NCI-H2029 (cell line): ENCODE measurements at regions not wholly inside any gene's neighbourhood (a gene's known extent, or its start where the extent isn't known, plus 50 kb on each side); places are given as distances from the start of the nearest gene placed in this dataset.

Experiments
- DNase-seq: peaks from one replicate; lab custom pipeline; 2025; lab: John Stamatoyannopoulos, UW

DNA sequence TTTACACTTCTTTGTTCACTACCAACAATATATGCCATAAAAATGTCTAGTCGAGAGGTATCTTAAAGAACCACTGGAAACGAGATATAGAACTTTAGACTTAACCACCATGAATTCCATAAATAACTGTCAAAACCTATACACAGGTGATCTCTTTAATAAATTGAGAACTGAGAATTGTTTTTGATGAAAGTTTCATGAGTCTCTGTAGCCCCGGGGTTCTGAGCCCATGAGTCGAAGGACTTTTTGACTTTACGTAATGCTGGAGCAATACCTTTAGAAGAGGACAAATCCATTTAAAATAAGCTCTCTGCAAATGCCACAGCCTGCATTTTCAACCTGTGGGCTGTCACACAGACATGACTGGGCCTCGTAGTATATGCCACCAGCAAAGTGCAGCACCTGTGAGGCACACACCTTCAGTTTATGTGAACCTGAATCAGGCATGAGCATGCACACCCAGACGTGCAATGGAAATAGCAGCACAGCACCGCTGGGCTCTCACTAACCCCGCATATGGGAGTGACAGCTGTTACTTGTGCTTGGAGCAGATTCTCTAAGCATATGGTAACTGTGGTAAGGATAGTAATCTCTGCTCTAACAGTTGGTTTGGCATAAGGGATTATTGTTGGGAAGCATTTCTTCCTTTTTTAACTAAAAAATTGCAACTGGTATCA is 383.2 kb downstream of the SOCS6 start:
- no peak for DNase-seq

DNA sequence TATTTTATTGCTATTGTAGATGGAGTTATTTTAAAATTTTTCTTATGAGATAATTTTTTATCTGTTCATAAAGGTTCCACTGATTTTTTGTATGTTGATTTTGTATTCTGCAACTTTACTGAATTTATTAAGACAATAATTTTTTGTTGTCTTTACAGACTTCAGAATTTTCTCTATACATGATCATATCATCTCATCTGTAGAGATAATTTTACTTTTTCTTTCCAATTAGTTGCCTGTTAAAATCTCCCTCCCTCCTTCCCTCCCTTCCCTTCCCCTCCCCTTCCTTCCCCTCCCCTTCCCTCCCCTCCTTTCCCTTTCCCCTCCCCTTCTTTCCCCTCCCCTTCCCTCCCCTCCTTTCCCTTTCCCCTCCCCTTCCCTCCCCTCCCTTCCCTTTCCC is 378.1 kb downstream of the SOCS6 start:
- DNase-seq: no peak

DNA sequence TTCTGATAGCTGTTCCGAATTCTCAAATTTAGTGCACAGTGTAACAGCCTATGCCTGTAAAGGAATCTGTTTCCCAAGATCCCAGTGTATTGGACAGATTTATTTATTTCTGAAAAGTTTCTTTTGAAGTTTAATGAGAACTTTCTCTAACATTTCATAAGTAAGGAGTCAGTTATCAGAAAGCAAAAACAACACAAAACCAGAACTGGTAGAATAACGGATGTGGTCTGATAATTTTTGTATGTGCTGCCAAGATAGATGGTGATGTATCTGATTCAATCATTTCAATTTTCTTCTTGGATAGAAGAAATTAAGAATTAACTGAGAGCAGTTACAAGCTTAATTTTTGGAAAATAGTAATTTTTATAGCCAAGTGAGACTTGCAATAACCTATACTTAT is 374.3 kb downstream of the SOCS6 start:
- DNase-seq: no peak

DNA sequence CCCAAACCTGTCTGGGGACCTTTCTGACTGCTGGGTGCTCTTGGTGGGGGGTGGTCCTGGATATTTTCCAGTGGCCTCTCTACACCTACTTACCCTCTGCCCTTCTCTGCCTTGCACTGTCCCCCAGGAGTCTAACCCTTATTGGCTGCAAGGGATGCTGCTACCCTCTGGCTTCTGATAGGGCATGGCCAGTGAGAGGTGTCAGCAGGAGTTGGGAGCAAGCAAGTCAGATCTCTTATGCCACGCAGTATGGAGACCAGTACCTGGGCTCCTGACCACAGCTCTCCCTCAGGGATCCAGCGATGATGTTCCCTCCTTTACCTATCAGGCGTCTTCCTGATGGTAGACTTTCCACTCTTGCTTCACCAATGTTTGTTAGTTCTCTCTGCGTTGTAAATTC is 373.7 kb downstream of the SOCS6 start:
- DNase-seq: no peak

DNA sequence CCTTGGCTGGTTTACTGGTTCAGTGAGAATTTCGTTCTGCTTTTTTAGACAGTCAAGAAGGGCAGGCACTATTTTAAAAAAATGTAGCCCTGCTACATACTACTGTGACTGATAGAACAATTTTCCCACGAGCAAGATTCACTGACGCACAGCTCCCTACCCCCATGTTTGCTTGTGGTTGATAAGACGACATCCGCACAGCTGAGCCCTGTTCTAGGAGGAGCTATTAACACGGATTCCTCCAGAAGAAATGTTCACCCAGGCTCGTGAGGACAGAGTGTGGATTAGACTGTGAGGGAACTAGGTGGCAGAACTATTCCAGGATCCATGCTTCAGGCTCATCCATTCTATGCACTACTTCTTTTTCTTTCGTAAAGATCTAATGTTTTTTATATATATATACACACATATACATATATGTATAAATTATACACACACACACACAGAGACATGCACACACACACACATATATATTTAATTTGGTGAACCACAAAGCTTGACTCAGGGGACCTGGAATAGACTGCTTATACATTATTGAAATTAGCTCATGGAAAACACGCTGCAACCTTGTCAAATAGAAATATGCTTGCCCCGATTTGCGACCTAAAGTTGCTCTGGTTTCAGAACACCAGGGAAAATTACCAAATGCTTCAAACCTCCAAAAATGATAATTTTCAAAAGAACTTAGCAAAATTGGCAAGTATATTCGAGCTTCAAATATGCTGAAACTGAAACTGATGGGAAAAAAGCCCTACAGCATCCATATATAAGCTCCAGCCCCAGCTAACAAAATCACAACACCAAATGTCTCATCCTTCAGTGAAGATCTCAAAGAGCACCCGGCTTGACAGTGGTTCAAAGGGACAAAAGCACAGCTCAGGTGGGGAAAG is 370.4 kb downstream of the SOCS6 start:
- no peak for DNase-seq

DNA sequence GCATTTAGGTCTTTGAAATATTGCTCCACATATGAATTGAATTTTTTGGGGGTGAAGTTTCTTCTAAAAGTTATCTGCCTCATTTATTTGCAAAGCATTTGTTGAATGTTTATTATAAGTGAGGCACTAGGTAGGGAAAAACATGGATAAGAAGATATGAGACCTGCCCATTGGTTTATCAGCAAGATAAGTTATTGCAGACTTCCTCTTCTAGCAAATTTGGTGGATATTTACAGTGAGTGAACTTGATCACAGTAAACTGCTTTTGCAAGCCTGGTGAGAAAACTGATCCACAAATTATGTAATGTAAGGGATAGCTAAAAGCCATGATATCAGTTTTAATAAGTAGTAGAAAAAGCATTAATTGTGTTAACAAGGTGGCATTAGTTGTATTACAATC is 364.8 kb downstream of the SOCS6 start:
- DNase-seq: no peak

DNA sequence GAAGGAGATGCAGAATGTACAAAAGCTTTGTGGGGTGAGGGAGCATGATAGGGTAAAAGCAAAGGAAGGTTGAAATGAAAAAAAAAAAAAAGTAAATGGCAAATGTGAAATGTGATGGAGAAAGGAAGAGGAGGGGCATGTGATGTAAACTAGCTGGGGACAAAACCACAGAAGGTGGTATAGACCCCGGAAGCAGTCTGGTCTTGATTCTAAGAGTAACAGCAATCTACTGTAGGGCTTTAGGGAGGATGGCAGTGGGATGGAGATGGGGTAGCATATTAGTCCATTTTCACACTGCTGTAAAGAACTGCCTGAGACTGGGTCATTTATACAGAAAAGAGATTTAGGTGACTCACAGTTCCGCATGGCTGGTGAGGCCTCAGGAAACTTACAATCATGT is 362.0 kb downstream of the SOCS6 start:
- no peak for DNase-seq

DNA sequence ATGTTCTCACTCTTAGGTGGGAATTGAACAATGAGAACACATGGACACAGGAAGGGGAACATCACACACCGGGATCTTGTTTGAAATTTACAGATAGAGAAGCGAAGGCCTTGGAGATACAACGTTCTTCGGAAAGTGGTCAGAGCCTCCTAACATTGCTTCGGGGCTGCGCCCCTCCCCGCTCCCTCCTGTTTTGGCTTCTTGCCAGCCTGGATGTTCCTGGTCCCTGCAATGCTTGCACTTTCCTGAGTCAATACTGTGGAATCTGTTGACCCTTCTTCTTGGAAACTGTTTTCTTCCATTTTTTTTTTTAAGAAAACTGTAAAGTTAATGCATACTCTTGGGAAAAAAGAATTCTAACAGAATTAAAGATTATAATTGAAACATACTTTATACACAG is 360.8 kb downstream of the SOCS6 start:
- no peak for DNase-seq

DNA sequence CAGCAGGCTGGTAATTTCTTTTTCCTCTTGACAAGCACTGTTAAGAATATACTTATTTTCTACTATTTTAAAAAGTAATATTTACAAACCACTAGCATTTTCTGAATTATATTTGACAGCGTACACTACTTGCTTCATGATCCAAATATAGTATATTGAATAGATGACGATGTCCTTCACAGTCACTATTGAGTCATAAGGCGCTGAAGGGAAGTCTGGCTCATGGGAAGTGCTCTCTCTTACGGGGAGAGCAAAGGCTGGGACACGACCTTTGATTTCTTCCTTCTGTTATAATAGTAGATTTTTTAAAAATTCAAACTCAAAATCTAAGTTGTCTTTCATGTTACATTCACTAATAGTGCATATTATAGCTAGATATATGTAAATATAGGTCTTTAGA is 357.1 kb downstream of the SOCS6 start:
- no peak for DNase-seq

DNA sequence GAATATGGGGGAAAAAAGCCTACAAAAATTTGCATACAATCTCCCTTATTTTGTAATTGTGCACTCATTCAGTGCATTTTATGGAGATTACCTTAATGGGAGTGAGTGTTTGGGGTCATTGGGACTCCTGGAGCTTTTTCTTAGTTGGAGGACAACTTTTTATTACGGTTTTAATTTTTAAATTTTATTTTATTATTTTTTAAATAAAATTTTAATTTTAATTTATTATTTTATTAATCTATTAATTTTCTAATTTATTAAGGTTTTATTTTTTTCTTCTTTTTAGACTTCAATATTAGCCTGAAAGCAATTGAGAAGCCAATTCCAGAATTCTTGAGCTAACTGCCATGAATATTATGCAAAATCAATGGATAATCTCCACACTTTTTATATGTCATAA is 355.0 kb downstream of the SOCS6 start:
- DNase-seq: no peak

DNA sequence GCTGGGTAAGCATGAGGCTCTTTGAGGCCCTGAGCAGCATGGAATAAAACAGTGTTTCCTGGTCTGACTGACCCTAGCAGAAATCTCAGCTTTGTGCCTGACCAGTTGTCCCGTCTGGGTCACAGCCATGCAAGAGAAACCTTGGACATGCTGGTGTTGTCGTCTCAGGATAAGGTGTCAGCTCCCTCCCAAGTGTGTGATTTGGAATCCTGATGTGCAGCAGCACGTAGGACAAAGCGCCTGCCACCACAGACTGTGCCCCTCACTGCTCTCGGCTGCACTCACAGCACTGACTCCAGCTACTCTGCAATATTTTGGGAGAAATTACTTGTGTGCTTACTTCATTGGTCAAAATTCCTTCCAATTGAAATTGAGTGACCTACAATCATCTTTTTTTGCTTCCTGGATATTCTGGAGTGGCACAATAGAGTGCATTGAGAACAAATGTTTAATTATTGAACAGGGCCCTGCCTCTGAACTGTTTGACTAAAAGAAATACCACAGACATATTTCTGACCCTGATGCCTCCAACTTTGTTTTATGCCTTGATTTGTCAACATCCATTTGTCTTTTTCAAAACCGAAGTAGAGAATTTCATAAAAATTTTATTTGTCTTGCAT is 352.4 kb downstream of the SOCS6 start:
- DNase-seq: no peak

DNA sequence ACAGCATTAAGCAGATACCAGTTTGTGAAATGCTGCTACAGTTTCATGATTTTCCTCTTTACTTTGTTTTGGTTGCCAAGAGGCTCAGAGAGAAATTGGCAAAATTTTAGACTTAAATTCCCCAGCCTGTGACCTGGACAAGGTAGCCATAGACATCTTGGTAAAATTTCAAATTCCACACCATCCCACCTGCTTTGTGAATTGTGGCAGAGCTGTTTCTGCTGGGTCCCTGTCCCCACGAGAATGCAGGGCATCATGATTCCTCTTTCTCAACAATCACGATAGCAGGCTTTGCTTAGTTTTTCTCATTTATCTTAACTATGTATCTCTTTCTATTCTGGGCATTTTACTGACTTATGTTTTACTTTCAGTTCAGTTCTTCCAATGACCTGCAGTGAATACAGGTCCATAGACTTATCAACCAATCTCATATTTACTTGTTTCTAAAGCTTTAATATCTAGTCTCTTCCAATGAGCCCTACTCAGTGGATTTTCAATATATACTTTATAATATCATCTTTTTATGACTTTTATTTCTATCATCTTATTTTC is 351.6 kb downstream of the SOCS6 start:
- DNase-seq: no peak

DNA sequence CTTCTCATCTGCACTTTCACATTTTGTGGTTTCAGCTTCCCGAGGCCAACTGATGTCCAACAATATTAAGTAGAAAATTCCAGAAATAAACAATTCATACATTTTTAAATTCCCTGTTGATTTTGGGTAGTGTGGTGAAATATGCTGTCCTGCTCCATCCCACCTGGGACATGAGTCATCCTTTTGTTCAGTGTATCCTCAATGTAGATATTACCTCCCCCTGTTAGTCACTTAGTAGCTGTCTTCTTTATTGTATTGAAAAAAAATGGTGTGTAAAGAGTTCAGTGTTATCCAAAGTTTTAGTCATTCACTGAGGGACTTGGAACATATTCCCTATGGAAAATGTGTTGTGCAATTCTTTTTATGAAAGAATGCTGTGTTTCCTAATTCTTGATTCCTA is 348.1 kb downstream of the SOCS6 start:
- DNase-seq: no peak

DNA sequence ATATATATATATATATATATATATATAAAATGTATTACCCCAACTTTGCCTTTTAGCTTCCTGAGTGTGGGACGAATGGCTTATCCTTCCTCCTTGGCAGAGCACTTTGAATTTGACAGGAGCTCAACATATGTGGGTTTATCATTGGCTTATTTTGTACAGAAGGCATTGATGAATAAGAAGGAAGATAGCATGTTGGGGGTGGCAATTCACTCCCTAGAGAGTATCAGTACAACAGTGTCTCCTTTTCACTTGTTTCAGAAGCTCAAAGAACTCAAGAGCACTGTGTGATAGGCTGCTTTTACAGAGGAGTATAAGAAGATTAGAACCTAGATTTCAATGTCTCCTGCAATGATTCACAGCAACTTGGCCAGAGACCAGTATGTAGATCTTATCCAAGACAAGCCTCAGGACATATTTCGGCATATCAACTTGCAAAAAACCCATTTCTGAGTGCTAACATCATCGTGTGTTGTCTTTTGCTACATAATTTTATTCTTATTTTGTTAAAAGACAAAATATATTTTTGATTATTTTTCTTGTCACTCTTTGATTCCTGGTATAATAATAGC is 345.8 kb downstream of the SOCS6 start:
- DNase-seq: no peak

DNA sequence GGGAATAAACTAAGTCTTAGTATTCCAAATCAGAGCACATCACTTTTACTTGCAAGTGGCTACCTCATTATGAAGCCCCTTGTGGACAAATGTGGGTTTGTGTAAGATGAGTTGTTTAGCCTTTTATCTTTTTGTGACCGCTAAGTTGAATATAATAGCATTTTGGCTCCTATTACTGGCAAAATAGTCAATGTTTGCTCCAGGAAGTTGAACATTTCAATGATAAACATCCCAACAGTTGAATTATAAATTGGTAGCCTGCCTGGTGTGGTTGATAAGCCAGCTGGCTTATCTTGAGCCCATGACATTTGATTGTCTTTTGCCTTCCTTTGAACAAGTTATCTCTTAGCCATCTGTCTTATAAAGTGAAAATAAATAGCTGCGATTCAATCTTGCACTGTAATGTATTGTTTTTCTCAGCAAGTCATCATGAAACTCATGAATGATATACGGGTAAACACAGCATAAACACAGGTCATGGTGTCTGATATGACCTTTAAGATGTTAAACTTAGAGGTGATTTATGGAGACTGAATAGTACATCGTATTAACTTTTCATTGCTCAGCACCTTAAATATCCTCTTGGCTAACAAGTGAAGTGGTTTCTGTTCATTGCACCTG is 338.4 kb downstream of the SOCS6 start:
- no peak for DNase-seq

DNA sequence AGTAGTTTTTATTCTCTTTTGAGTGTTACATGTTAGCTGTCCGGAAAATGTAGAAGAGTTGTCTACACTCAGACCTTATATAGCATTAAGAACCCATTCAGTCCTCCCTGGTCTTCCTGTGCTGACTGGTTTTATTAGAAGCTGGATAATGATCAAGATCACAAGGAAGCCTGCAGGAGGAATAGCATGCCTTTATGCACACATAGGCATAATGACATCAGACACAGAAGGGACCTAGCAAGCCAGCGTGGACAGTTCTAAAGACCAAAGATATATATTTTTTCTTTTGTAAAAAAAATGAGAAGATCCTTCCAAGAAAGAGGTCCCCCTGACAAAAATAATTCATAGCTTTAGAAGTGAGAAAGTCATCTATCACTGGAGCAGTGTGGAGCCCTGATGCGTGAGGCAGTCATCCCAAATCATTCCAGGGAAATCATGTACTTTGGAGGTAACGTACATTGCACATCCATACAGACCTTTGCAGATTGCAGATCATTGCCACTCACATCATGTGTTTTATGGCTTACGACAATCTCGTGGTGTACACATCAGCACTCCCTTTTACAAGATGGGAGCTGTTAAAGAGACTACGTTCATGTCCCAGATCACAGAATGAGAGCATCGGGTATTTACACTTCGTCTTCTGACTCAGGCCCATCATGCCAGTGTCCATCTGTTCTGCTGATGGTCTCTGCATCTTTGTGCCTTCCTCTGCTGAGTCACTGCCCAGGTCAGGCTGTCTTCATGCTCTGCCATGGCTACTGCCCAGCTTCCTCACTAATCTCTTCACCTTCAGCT is 334.0 kb downstream of the SOCS6 start:
- no peak for DNase-seq

DNA sequence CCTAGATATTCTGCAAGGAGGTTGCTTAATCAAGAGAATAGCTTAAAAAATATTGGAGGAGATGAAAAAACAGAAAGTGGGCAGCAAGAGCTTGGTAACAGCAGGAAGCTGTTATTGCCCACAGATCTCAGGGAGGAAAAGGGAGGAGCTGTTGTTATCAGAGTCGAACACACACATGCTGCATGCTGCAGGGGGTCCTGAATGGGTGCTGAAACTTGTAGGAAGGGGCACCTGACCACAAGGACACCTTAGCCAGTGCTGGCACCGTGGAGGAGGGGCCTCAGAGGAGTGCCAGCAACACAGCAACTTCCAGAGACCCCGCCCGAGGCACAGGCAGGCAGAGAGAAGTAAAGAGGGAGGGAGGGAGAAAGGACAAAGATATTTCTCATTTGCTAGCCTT is 332.9 kb downstream of the SOCS6 start:
- no peak for DNase-seq

DNA sequence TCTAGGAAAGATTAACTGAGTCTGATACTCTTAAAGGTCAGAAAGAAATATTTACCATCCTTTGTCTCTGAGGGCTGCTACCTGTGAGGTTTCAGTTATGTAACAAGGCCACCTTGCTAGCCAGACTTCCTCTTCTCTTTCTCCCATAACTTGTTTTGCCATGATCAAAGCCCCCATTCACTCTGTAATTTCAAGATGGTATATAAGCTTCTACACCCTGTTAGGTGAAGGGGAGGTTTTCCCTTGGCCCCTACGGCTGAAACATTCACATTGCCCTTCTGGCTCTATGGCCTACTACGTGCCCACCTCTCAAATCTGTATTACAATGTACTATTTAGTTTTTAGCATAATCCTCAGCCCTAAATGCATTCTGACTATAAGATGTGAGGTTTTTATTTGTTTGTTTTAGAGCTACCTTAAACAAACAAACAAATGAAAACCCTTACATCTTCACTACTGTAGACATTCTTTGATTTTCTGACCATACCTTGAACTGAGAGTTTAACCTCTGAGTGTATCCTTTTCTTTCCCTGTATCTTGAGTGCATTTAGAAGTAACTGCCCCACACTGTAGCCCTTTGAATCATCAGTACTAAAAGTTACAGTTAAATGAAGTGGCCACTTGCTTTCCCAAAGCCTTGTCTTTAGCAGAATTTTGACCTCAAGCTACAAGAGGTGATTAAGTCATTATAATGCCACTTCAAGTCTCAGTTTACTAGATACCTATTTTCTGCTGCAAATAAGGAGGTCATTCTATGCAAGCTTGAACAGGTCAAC is 332.2 kb downstream of the SOCS6 start:
- no peak for DNase-seq

DNA sequence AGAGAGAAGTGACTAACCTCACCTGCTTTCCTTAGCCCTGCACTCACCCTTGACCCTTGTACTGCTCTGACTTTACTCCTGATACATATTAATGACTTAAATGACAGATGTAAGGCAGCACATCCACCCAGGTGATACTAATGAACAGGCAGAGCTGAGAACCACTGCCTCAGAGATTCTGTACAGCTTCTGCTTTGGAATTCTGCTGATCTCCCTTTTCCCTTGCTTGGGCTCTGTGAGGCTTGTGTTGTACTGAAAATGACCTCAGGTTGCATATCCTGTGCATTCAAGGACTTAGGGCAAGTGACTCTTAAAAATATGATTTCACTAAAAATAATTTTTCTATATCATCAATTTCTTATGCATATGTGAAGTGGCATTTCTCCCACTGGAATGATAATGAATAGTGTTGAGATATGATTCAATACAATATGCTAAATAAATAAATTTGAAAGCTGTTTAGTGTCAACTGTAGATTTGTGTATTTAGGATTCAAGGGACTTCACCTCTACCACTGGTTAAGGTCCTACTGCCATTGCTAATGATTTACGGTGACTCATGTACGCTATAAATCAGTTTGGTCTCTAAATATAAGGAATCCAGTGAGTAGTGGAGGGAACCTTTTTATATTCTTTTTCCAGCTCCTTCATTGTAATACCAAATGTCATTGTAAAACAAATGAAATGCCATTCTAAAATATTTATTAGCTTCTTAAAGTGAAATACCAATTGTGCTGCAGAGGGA is 328.3 kb downstream of the SOCS6 start:
- DNase-seq: no peak
